ENCODE measurements at regions not wholly inside any gene's neighbourhood (a gene's known extent, or its start where the extent isn't known, plus 50 kb on each side); places are given as distances from the start of the nearest gene placed in this dataset.

DNA sequence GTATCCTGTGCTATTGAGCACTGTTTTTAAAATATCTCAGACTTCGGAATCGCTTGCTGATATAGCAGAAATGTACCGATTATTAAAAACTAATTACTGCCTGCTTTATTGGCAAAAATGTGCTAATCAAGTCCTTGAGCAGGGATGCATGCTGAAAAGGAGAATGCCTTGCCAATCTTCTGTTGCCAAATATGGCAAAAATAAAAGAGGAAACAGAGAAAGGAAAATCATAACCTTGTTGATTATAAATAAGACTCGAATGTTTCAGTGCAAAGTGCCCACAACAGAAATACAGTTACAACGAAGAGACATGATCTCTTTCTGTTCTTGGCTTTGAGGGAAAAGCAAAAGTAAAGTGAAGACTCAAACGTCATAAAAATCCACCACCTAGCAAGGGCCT, 248.5 kb downstream of the TMEM182 start:
- H3K36me3 Mint-ChIP-seq: no peaks in the 10 kb centered on the region
- CTCF ChIA-PET: no interaction called here
- no peaks in the 10 kb centered on the region for H3K27me3 Mint-ChIP-seq
- DNase-seq: no peak
- H3K27ac Mint-ChIP-seq: no peak overlapping the region
- ATAC-seq: no peak
- H3K9me3 Mint-ChIP-seq (ENCODE audit: low read depth): no peaks in the 10 kb centered on the region
- no peaks in the 10 kb centered on the region for H3K4me1 Mint-ChIP-seq
- no peak overlapping the region for H3K4me3 Mint-ChIP-seq

DNA sequence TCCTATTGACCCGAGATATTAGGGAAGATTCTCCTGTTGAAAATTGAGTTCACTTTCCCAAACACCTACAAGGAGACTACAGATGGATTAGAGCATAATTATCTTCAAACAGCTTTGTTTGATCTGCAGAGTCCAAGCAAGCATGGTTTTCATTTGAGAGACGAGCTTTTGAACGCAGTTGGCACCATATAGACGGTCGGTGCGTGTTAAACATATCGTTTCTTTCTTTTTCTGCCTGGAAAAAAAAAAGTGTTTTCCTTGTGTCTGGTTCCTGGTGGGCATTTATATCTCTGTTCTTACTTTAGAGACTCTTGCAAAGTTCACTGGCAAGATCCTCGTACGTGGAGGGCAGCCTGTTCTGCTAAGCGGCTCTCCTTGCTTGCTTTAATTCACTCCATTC, 248.9 kb downstream of the TMEM182 start:
- Mint-ChIP-seq H3K9me3 (ENCODE audit: low read depth) (no peaks in the 10 kb centered on the region), H3K4me1 (no peaks in the 10 kb centered on the region), H3K36me3 (no peaks in the 10 kb centered on the region), H3K27me3 (no peaks in the 10 kb centered on the region), H3K4me3 (no peak overlapping the region), H3K27ac (no peak overlapping the region)
- ATAC-seq (no peak), DNase-seq (no peak)
- CTCF ChIA-PET: no interaction called here

DNA sequence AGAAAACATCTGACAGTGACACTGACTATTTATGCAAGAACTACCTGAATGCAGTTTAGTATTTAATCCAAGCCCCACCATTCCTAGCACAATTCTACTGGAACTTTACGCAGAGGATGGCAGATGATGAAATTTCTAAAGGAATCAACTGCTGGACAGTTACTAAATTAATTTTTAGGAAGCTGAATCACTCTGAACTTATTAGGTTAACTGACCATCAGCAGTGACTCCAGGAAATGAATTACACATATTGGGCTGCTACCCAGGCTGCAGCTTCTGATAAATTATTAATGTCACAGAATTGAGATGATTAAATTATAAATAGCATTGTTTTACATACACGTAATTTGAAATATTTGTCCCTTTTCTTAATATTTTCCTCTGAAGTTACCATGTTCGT, 250.8 kb downstream of the TMEM182 start:
- H3K27me3 Mint-ChIP-seq: no peaks in the 10 kb centered on the region
- ATAC-seq: no peak
- DNase-seq: no peak
- no peaks in the 10 kb centered on the region for H3K4me1 Mint-ChIP-seq
- H3K36me3 Mint-ChIP-seq: no peaks in the 10 kb centered on the region
- H3K9me3 Mint-ChIP-seq (ENCODE audit: low read depth): peaks cover 2% of the 10 kb centered on the region
- no peak overlapping the region for H3K4me3 Mint-ChIP-seq
- H3K27ac Mint-ChIP-seq: no peak overlapping the region
- CTCF ChIA-PET: no interaction called here

DNA sequence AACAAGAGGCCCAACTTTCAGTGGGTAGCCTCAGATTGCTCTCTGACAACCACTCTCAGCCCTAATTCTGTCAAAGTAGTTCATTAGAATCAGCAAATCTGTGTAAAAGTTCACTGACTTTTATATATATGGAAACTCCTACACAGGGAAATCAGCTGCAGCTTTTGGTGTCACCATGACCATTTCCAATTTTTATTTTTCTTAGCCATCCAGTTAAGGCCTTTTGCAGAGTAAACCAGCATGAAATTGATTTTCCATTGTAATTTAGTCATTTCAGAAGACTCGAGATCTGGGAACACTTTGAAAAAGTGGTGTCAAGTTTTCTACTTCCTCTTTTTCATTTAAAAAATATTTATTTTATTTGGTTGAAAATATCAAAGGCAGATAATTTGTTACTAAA, 263.2 kb downstream of the TMEM182 start:
- Mint-ChIP-seq H3K36me3 (no peaks in the 10 kb centered on the region), H3K4me1 (no peaks in the 10 kb centered on the region), H3K4me3 (no peak overlapping the region), H3K27ac (no peak overlapping the region), H3K9me3 (ENCODE audit: low read depth) (no peaks in the 10 kb centered on the region), H3K27me3 (no peaks in the 10 kb centered on the region)
- DNase-seq (no peak), ATAC-seq (no peak)
- CTCF ChIA-PET: no interaction called here

DNA sequence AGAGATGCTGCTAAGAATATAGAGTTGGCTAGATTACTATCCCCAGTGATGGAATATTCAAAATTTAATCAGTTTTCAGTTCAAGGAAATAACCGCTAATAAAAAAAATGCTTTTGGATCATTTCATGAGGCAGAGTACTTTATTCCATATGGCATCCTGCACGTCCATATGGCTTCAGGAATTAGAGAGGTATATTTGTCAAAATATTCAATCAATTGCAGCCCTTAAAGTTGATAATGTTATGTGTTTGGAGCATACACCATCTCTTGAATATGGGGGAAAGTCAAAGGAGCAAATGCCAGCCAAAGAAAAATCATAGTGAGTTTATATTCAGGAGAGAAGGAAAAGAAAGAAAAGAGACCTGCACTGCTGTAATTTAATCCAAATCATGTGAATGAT, 266.4 kb downstream of the TMEM182 start:
- Mint-ChIP-seq H3K27me3 (no peaks in the 10 kb centered on the region), H3K9me3 (ENCODE audit: low read depth) (no peaks in the 10 kb centered on the region), H3K27ac (no peak overlapping the region), H3K36me3 (no peaks in the 10 kb centered on the region), H3K4me1 (no peaks in the 10 kb centered on the region), H3K4me3 (no peak overlapping the region)
- DNase-seq (no peak), ATAC-seq (no peak)
- CTCF ChIA-PET: no interaction called here
